Adrenal gland (tissue), 9 donors: ENCODE measurements at regions not wholly inside any gene's neighbourhood (a gene's known extent, or its start where the extent isn't known, plus 50 kb on each side); places are given as distances from the start of the nearest gene placed in this dataset.

Experiments
- DNase-seq, 7 donors: peaks; one replicate each; pipeline ENCODE4 v3.0.0-alpha.2; 2019 to 2020
- H3K27ac ChIP-seq, 5 donors: fragments of 200-600 bp; sonication (generic) in 4 of 5; 1 replicate in 3 of 5; 2 replicates in 2 of 5; pipeline versions ENCODE4 v1.5.1 to v1.8.0; 2016 to 2020; ENCODE audit warnings: mild to moderate bottlenecking in 1 of 5
- H3K27me3 ChIP-seq: fragments of 200-600 bp; 2 replicates; pipeline ENCODE4 v1.8.0; 2021
- H3K36me3 ChIP-seq, 2 donors: fragments of 200-600 bp; replicated peaks in 1 of 2; 1 replicate in 1 of 2; 2 replicates in 1 of 2; pipeline versions ENCODE4 v1.5.1 to v1.8.0; 2018 to 2022
- H3K4me1 ChIP-seq, 2 donors: fragments of 200-600 bp; replicated peaks in 1 of 2; 1 replicate in 1 of 2; 2 replicates in 1 of 2; pipeline versions ENCODE4 v1.5.1 to v1.8.0; 2018 to 2021
- H3K4me3 ChIP-seq, 4 donors: fragments of 200-600 bp; sonication (generic) in 3 of 4; one replicate each; pipeline ENCODE4 v1.5.1; 2016 to 2018
- H3K9me3 ChIP-seq, 3 donors: fragments of 200-600 bp; sonication (generic) in 1 of 3; replicated peaks in 1 of 3; 1 replicate in 2 of 3; 2 replicates in 1 of 3; pipeline versions ENCODE4 v1.5.1 to v1.8.0; 2016 to 2021
- CTCF ChIP-seq, 6 experiments: fragments of 450-650 bp in 4 of 6; fragments of 200-600 bp in 2 of 6; sonication (generic) in 1 of 6; IDR thresholded peaks; 1 replicate in 5 of 6; 2 replicates in 1 of 6; pipeline versions ENCODE4 v1.5.1 to v1.8.0; 2016 to 2021; ENCODE audit warnings: antibody characterized with exemption in 6 of 6, mild to moderate bottlenecking in 2 of 6, moderate library complexity in 1 of 6
- POLR2A ChIP-seq, 2 donors: fragments of 450-650 bp; IDR thresholded peaks; one replicate each; pipeline ENCODE4 v1.6.1; 2017; ENCODE audit warnings: antibody characterized with exemption in 2 of 2, mild to moderate bottlenecking in 2 of 2, moderate library complexity in 1 of 2
- WGBS, 4 donors: extraction: QIAGEN DNeasy Blood & Tissue Kit in 2 of 4; methylation state at CpG; one replicate each; pipeline versions ENCODE4 v1.1.5 to v1.1.7; 2013 to 2017; 5-methylcytosine and 5-hydroxymethylcytosine counted together
- intact Hi-C, 2 donors: fragments of 100-400 bp; cut with DNase I; formaldehyde crosslinking; loops; one replicate each; pipeline versions ENCODE4 v1.14.1 to v1.15.0; 2022 to 2023
- donor health status: healthy with polysubstance abuse.
- donor health status: Bipolar disorder and iron deficiency.
- donor health status: DM: yes; HTN: yes; CAD: no.
- donor health status: DM: no; HTN: no; CAD: no.
- donor health status: DM: no; HTN: no; CAD: no.

- H3K27me3 ChIP-seq, result no peaks in the 10 kb centered on the region
- intact Hi-C loops, result no loop called here
Observed at GRCh38 chr6:8195040-8195713, 92.8 kb upstream of the EEF1E1 start.

GRCh38 chr6:8194490-8194889 lies 92.1 kb upstream of the EEF1E1 start:
- no peak for DNase-seq
- no peaks in the 10 kb centered on the region for H3K4me1 ChIP-seq
- H3K9me3 ChIP-seq, result no peaks in the 10 kb centered on the region
- intact Hi-C loops, result no loop called here
- no peak overlapping the region for H3K27ac ChIP-seq
- no peaks in the 10 kb centered on the region for H3K27me3 ChIP-seq
- WGBS, 4 donors, result 55 to 68% (median 60%) methylated on average over 3 of the region's 3 CpGs
- no peaks in the 10 kb centered on the region for H3K36me3 ChIP-seq
- TF ChIP-seq POLR2A (IDR thresholded peaks at IDR 0.05), result no peak
- TF ChIP-seq CTCF (IDR thresholded peaks at IDR 0.05), result no peak
- H3K4me3 ChIP-seq, result no peak overlapping the region

More at GRCh38 chr6:8195040-8195713, 92.8 kb upstream of the EEF1E1 start:
- no peaks in the 10 kb centered on the region for H3K36me3 ChIP-seq
- TF ChIP-seq POLR2A (IDR thresholded peaks at IDR 0.05) (no peak), CTCF (IDR thresholded peaks at IDR 0.05) (no peak)
- no peaks in the 10 kb centered on the region for H3K4me1 ChIP-seq
- H3K9me3 ChIP-seq, result no peaks in the 10 kb centered on the region
- no peak overlapping the region for H3K4me3 ChIP-seq
- no peak for DNase-seq
- H3K27ac ChIP-seq, result no peak overlapping the region
- 55 to 70% (median 67%) methylated on average over 3 of the region's 3 CpGs for WGBS, 4 donors

GRCh38 chr6:8193541-8193940 lies 91.2 kb upstream of the EEF1E1 start:
- Histone ChIP-seq H3K4me3 (no peak overlapping the region), H3K27me3 (no peaks in the 10 kb centered on the region), H3K36me3 (no peaks in the 10 kb centered on the region), H3K4me1 (no peaks in the 10 kb centered on the region), H3K9me3 (no peaks in the 10 kb centered on the region), H3K27ac (no peak overlapping the region)
- 74 to 85% (median 80%) methylated on average over 4 of the region's 4 CpGs for whole genome bisulfite sequencing, 4 donors
- no peak for DNase-seq
- TF ChIP-seq CTCF (IDR thresholded peaks at IDR 0.05) (no peak), POLR2A (IDR thresholded peaks at IDR 0.05) (no peak)
- intact Hi-C loops, result no loop called here

- H3K27me3 ChIP-seq, result no peaks in the 10 kb centered on the region
- no peaks in the 10 kb centered on the region for H3K4me1 ChIP-seq
- no peak for DNase-seq
- no peak overlapping the region for H3K27ac ChIP-seq
- no peaks in the 10 kb centered on the region for H3K36me3 ChIP-seq
- intact Hi-C loops, result no loop called here
- H3K4me3 ChIP-seq, result no peak overlapping the region
- H3K9me3 ChIP-seq, result no peaks in the 10 kb centered on the region
- TF ChIP-seq CTCF (IDR thresholded peaks at IDR 0.05) (no peak), POLR2A (IDR thresholded peaks at IDR 0.05) (no peak)
Observed at GRCh38 chr6:8192597-8192996, 90.2 kb upstream of the EEF1E1 start.
